ENCODE measurements at regions not wholly inside any gene's neighbourhood (a gene's known extent, or its start where the extent isn't known, plus 50 kb on each side); places are given as distances from the start of the nearest gene placed in this dataset.

DNA sequence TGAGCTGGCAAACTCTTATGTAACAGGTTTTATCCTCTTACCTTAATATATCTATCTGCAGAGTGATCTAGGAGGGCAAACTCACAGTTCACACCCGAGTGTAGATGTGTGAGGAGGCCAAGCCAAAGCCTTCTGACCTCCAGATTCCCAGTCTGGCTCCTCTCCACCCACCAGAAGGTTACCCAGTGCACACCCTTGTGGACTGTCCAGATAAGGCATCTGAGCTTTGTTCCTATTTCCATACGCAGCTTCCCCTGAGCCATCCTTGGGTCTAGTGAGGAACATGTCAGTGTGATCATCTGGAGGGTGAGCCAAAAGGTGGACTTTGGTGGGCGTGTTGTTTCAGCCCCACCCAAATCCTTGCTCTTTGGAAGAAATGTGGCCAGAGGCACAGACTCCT lies 203.0 kb upstream of the MEOX2 start (continued):
- TF ChIP-seq SMC3 (conservative IDR thresholded peaks at IDR 0.05; ENCODE audit: insufficient read depth, low read depth, low read length): no peak

DNA sequence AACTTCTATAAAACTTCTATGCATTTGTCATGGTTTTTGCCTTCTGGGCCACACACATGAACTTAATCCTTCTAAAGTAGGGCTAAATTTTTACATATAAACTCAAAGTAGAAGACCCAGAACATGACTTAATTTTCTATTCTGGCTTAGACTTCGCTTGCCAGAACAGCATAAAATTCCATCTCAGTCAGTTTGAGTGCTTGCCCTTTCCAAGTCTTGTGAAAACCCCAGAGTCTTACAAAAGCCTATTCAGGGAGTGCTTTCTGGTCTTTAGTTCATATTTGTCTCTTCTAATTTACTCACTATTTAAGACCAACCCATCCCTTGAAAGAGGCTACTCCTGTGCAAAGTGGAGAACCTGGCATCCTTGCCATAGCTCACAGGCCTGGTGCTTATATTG lies 201.6 kb upstream of the MEOX2 start:
- H4K20me1 ChIP-seq (replicated peaks; ENCODE audit: control insufficient read depth, insufficient read depth, low read length): no peaks in the 10 kb centered on the region
- 8% methylated on average over 1 of the region's 1 CpG for WGBS (ENCODE audit: insufficient coverage, low coverage, missing lambda C conversion rate)
- H3K9me3 ChIP-seq (replicated peaks; ENCODE audit: control insufficient read depth, insufficient read depth, low read depth, low read length): no peaks in the 10 kb centered on the region; the same call in 1 of the 2 replicates
- H3K27me3 ChIP-seq (ENCODE audit: control insufficient read depth in 2 of 2, insufficient read depth in 2 of 2, low read length in 2 of 2): no peaks in the 10 kb centered on the region
- no peak for DNase-seq (ENCODE audit: extremely low read depth in 1 of 4, low spot score in 3 of 4)
- FAIRE-seq: no peak
- no peaks in the 10 kb centered on the region for H3K9me1 ChIP-seq (ENCODE audit: control insufficient read depth, insufficient read depth, low read length)
- BruUV-seq (replicated peaks): no TSS peak
- in situ Hi-C loops (cut with MboI): no loop called here
- no peak overlapping the region for H2AFZ ChIP-seq (ENCODE audit: low read depth, low read length)
- H3K9ac ChIP-seq (ENCODE audit: insufficient read depth in 1 of 2, low read depth in 2 of 2, low read length in 2 of 2): no peak overlapping the region
- no peak for ATAC-seq
- ChIA-PET CTCF (ENCODE audit: low intra/inter-chr PET ratio) (no interaction called here), POLR2A (no interaction called here)
- no peaks in the 10 kb centered on the region for H3K79me2 ChIP-seq (ENCODE audit: control insufficient read depth, insufficient read depth, low read length)
- intact Hi-C loops (cut with micrococcal nuclease): no loop called here
- no peak overlapping the region for H3K4me3 ChIP-seq
- TF ChIP-seq PTTG1 (tag; IDR thresholded peaks at IDR 0.05; ENCODE audit: low read depth): no peak
- no peak for TF ChIP-seq ZNF224 (CRISPR knock-in tag; IDR thresholded peaks at IDR 0.05)
- TF ChIP-seq MTA1 (IDR thresholded peaks at IDR 0.05; ENCODE audit: borderline replicate concordance): no peak
- no peak for TF ChIP-seq ZNF146 (CRISPR knock-in tag; IDR thresholded peaks at IDR 0.05; ENCODE audit: unreplicated experiment)
- TF ChIP-seq, protein P1, sequence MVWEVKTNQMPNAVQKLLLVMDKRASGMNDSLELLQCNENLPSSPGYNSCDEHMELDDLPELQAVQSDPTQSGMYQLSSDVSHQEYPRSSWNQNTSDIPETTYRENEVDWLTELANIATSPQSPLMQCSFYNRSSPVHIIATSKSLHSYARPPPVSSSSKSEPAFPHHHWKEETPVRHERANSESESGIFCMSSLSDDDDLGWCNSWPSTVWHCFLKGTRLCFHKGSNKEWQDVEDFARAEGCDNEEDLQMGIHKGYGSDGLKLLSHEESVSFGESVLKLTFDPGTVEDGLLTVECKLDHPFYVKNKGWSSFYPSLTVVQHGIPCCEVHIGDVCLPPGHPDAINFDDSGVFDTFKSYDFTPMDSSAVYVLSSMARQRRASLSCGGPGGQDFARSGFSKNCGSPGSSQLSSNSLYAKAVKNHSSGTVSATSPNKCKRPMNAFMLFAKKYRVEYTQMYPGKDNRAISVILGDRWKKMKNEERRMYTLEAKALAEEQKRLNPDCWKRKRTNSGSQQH (CRISPR knock-in tag; IDR thresholded peaks at IDR 0.05): no peak
- no peak for TF ChIP-seq RUNX1 (IDR thresholded peaks at IDR 0.05; ENCODE audit: low read depth)
- TF ChIP-seq RBM17 (IDR thresholded peaks at IDR 0.05; ENCODE audit: borderline replicate concordance, low read depth, low read length): no peak
- TF ChIP-seq PHTF2 (CRISPR knock-in tag; IDR thresholded peaks at IDR 0.05): no peak
- TF ChIP-seq, protein P2, sequence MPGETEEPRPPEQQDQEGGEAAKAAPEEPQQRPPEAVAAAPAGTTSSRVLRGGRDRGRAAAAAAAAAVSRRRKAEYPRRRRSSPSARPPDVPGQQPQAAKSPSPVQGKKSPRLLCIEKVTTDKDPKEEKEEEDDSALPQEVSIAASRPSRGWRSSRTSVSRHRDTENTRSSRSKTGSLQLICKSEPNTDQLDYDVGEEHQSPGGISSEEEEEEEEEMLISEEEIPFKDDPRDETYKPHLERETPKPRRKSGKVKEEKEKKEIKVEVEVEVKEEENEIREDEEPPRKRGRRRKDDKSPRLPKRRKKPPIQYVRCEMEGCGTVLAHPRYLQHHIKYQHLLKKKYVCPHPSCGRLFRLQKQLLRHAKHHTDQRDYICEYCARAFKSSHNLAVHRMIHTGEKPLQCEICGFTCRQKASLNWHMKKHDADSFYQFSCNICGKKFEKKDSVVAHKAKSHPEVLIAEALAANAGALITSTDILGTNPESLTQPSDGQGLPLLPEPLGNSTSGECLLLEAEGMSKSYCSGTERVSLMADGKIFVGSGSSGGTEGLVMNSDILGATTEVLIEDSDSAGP (CRISPR knock-in tag; IDR thresholded peaks at IDR 0.05): no peak
- no peak for TF ChIP-seq EP300 (IDR thresholded peaks at IDR 0.05; ENCODE audit: low read length)
- no peak for TF ChIP-seq ARID2 (IDR thresholded peaks at IDR 0.05)
- no peak for TF ChIP-seq FOXJ2 (tag; IDR thresholded peaks at IDR 0.05)
- H3K4me2 ChIP-seq (ENCODE audit: insufficient read depth, low read length): no peak overlapping the region
- no peaks in the 10 kb centered on the region for H3K36me3 ChIP-seq (ENCODE audit: control insufficient read depth, insufficient read depth, low read length)
- no peaks in the 10 kb centered on the region for H3K4me1 ChIP-seq (replicated peaks in 1 of 2; ENCODE audit: control insufficient read depth in 2 of 2, insufficient read depth in 2 of 2, low read length in 2 of 2)
- no peak overlapping the region for H3K27ac ChIP-seq (ENCODE audit: extremely low read depth, low read depth, low read length)
